SK-N-SH (cell line): ENCODE measurements at regions not wholly inside any gene's neighbourhood (a gene's known extent, or its start where the extent isn't known, plus 50 kb on each side); places are given as distances from the start of the nearest gene placed in this dataset.

Experiments
- CTCF ChIP-seq: fragments of 200-600 bp; sonication (generic); IDR thresholded peaks from 2 replicates; pipeline ENCODE4 v1.6.1; 2017; ENCODE audit warnings: antibody characterized with exemption, mild to moderate bottlenecking, moderate library complexity
- JUND ChIP-seq: IDR thresholded peaks from 2 replicates; pipeline ENCODE4 v1.4.0; 2012
- MAX ChIP-seq: IDR thresholded peaks from 2 replicates; pipeline ENCODE4 v1.4.0; 2012; ENCODE audit warnings: low read depth
- PBX3 ChIP-seq: IDR thresholded peaks from 2 replicates; pipeline ENCODE4; 2012
- POLR2AphosphoS5 ChIP-seq: IDR thresholded peaks from 2 replicates; pipeline ENCODE4 v1.6.1; 2012; ENCODE audit warnings: low read depth, low read length
- RAD21 ChIP-seq: IDR thresholded peaks from 2 replicates; pipeline ENCODE4 v1.6.1; 2012; ENCODE audit warnings: mild to moderate bottlenecking, low read length
- REST ChIP-seq: IDR thresholded peaks from 2 replicates; pipeline ENCODE4 v1.6.1; 2012; ENCODE audit warnings: mild to moderate bottlenecking, low read depth, low read length, moderate library complexity
- SIN3A ChIP-seq: IDR thresholded peaks from 2 replicates; pipeline ENCODE4 v1.6.1; 2012; ENCODE audit warnings: low read depth, mild to moderate bottlenecking, low read length, moderate library complexity, borderline replicate concordance
- USF2 ChIP-seq: fragments of 150-350 bp; IDR thresholded peaks from 2 replicates; pipeline ENCODE4 v1.6.1; 2017; ENCODE audit warnings: antibody characterized with exemption, low read length, low read depth, borderline replicate concordance

- TF ChIP-seq CTCF (no peak), RAD21 (no peak), MAX (no peak), POLR2AphosphoS5 (no peak), USF2 (no peak), PBX3 (no peak), JUND (no peak), SIN3A (no peak), REST (no peak)
Measured at GRCh38 chr18:73315381-73315780, 447.6 kb upstream of the NETO1 start.
